ENCODE measurements at regions not wholly inside any gene's neighbourhood (a gene's known extent, or its start where the extent isn't known, plus 50 kb on each side); places are given as distances from the start of the nearest gene placed in this dataset.

- TF ChIP-seq, protein P1, sequence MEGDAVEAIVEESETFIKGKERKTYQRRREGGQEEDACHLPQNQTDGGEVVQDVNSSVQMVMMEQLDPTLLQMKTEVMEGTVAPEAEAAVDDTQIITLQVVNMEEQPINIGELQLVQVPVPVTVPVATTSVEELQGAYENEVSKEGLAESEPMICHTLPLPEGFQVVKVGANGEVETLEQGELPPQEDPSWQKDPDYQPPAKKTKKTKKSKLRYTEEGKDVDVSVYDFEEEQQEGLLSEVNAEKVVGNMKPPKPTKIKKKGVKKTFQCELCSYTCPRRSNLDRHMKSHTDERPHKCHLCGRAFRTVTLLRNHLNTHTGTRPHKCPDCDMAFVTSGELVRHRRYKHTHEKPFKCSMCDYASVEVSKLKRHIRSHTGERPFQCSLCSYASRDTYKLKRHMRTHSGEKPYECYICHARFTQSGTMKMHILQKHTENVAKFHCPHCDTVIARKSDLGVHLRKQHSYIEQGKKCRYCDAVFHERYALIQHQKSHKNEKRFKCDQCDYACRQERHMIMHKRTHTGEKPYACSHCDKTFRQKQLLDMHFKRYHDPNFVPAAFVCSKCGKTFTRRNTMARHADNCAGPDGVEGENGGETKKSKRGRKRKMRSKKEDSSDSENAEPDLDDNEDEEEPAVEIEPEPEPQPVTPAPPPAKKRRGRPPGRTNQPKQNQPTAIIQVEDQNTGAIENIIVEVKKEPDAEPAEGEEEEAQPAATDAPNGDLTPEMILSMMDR (IDR thresholded peaks at IDR 0.05) = no peak
- TF ChIP-seq POLR2A (IDR thresholded peaks at IDR 0.05) = no peak
- no peak for TF ChIP-seq POLR2AphosphoS5 (IDR thresholded peaks at IDR 0.05; ENCODE audit: insufficient read depth in 1 of 2, low read depth in 1 of 2)
These were observed 67.5 kb downstream of the RPL22L1 start for GRCh38 chr3:170802164-170803151.

All from vagina (tissue), 2 donors.